GM12874 (cell line): ENCODE measurements at regions not wholly inside any gene's neighbourhood (a gene's known extent, or its start where the extent isn't known, plus 50 kb on each side); places are given as distances from the start of the nearest gene placed in this dataset.

Experiments
- CTCF ChIP-seq: IDR thresholded peaks from 2 replicates; pipeline ENCODE4 v1.5.1; 2011; ENCODE audit warnings: low read depth, mild to moderate bottlenecking, control low read depth, low read length, moderate library complexity; ENCODE audit not compliant: insufficient read depth

GRCh38 chr4:3360777-3361176 is 68.0 kb downstream of the RGS12 start:
- no peak for TF ChIP-seq CTCF

- TF ChIP-seq CTCF: no peak
Measured at GRCh38 chr4:3361406-3361805, 68.6 kb downstream of the RGS12 start.

GRCh38 chr4:3361896-3362295 is 69.1 kb downstream of the RGS12 start:
- no peak for TF ChIP-seq CTCF

- no peak for TF ChIP-seq CTCF
Measured at GRCh38 chr4:3362431-3363287, 69.8 kb downstream of the RGS12 start.

- TF ChIP-seq CTCF: no peak
Measured at GRCh38 chr4:3363411-3364141, 70.8 kb downstream of the RGS12 start.

GRCh38 chr4:3364199-3364598 is 71.4 kb downstream of the RGS12 start:
- TF ChIP-seq CTCF: no peak

GRCh38 chr4:3364634-3365314 is 72.0 kb downstream of the RGS12 start:
- TF ChIP-seq CTCF: no peak
